ENCODE measurements at regions not wholly inside any gene's neighbourhood (a gene's known extent, or its start where the extent isn't known, plus 50 kb on each side); places are given as distances from the start of the nearest gene placed in this dataset.

DNA sequence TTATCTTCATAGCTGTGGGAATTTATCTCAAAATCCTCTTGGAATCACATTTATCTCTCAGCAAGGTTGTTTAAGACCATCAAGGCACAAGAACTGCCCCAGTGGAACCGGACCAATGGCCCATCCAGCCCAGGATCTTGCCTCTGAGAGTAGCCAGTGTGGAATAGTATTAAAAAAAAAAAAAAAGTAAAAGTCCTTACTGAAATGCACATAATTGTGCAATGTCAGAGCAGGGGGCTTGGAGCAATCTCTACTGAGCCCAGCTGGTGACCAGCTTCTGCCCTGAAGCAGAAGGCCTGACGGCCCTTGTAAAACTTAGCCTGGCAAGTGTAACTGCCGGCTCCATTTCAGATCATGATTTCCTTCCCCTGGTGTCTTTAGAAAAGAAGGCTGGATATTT, 355.6 kb upstream of the PIK3C3 start:
- H3K4me3 ChIP-seq (ENCODE audit: insufficient read depth, low read depth, low read length), result no peak overlapping the region
- no peak overlapping the region for H3K27ac ChIP-seq (ENCODE audit: low read depth, low read length)
- H3K4me1 ChIP-seq (ENCODE audit: insufficient read depth, low read length), result no peaks in the 10 kb centered on the region
- H2AFZ ChIP-seq (ENCODE audit: low read depth, low read length), result no peak overlapping the region
- no peaks in the 10 kb centered on the region for H3K36me3 ChIP-seq (ENCODE audit: insufficient read depth, low read length)
- no peaks in the 10 kb centered on the region for H3K27me3 Mint-ChIP-seq (ENCODE audit: low read depth, unreplicated experiment)
- H3K4me2 ChIP-seq (ENCODE audit: low read length), result no peak overlapping the region
- no peak overlapping the region for H3K27ac Mint-ChIP-seq (ENCODE audit: unreplicated experiment)
- no peak for DNase-seq (ENCODE audit: low read depth)
- no peaks in the 10 kb centered on the region for H3K9me3 Mint-ChIP-seq (ENCODE audit: unreplicated experiment)
- H3K4me3 Mint-ChIP-seq (ENCODE audit: unreplicated experiment), result no peak overlapping the region
- no peaks in the 10 kb centered on the region for H3K27me3 ChIP-seq (ENCODE audit: insufficient read depth, low read length)
- no peaks in the 10 kb centered on the region for H4K20me1 ChIP-seq (ENCODE audit: insufficient read depth, low read length)
- no peaks in the 10 kb centered on the region for H3K4me1 Mint-ChIP-seq (ENCODE audit: low read depth, unreplicated experiment)
- no peak for TF ChIP-seq EZH2 (IDR thresholded peaks at IDR 0.05; ENCODE audit: insufficient read depth, low read length)
- no peak for TF ChIP-seq CTCF (IDR thresholded peaks at IDR 0.05; ENCODE audit: insufficient read depth, low read depth, low read length)
- no peaks in the 10 kb centered on the region for H3K36me3 Mint-ChIP-seq (ENCODE audit: low read depth, unreplicated experiment)
- no peaks in the 10 kb centered on the region for H3K79me2 ChIP-seq (ENCODE audit: insufficient read depth, low read length)
- H3K9me3 ChIP-seq (ENCODE audit: insufficient read depth, low read depth, low read length), result no peaks in the 10 kb centered on the region
- no peak for FAIRE-seq
- H3K9ac ChIP-seq (ENCODE audit: low read length), result no peak overlapping the region

DNA sequence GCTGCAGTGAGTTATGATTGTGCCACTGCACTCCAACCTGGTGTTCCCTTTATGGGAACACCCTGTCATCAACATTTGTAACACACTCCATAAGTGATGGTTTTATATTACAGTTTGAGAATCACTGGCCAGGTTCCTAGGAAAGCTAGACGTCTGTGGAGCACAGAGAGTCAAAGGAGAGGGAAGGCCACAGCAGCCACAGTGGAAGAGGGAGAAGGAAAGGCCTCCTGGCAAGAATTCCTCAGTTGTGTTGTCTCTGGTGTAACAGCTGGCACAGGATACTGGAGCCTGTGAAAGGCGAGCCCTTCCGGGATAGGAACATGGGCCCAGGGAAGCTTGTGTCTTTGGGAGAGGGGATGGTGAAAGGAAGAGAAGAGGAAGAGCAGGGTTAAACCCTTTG, 360.5 kb upstream of the PIK3C3 start:
- Histone ChIP-seq H4K20me1 (ENCODE audit: insufficient read depth, low read length) (no peaks in the 10 kb centered on the region), H2AFZ (ENCODE audit: low read depth, low read length) (no peak overlapping the region), H3K9me3 (ENCODE audit: insufficient read depth, low read depth, low read length) (peaks cover 4% of the 10 kb centered on the region), H3K4me2 (ENCODE audit: low read length) (no peak overlapping the region), H3K36me3 (ENCODE audit: insufficient read depth, low read length) (no peaks in the 10 kb centered on the region), H3K79me2 (ENCODE audit: insufficient read depth, low read length) (no peaks in the 10 kb centered on the region), H3K4me3 (ENCODE audit: insufficient read depth, low read depth, low read length) (no peak overlapping the region), H3K4me1 (ENCODE audit: insufficient read depth, low read length) (no peaks in the 10 kb centered on the region), H3K27me3 (ENCODE audit: insufficient read depth, low read length) (no peaks in the 10 kb centered on the region), H3K27ac (ENCODE audit: low read depth, low read length) (no peak overlapping the region), H3K9ac (ENCODE audit: low read length) (no peak overlapping the region)
- Mint-ChIP-seq H3K4me3 (ENCODE audit: unreplicated experiment) (no peak overlapping the region), H3K4me1 (ENCODE audit: low read depth, unreplicated experiment) (peaks cover 3% of the 10 kb centered on the region), H3K36me3 (ENCODE audit: low read depth, unreplicated experiment) (no peaks in the 10 kb centered on the region), H3K27ac (ENCODE audit: unreplicated experiment) (no peak overlapping the region), H3K9me3 (ENCODE audit: unreplicated experiment) (no peaks in the 10 kb centered on the region), H3K27me3 (ENCODE audit: low read depth, unreplicated experiment) (no peaks in the 10 kb centered on the region)
- no peak for DNase-seq (ENCODE audit: low read depth)
- no peak for TF ChIP-seq EZH2 (IDR thresholded peaks at IDR 0.05; ENCODE audit: insufficient read depth, low read length)
- no peak for FAIRE-seq

GRCh38 chr18:41593171-41593675, 361.8 kb upstream of the PIK3C3 start:
- no peaks in the 10 kb centered on the region for H3K27me3 Mint-ChIP-seq (ENCODE audit: low read depth, unreplicated experiment)
- H3K9me3 Mint-ChIP-seq (ENCODE audit: unreplicated experiment), result no peaks in the 10 kb centered on the region
- no peak overlapping the region for H3K4me3 ChIP-seq (ENCODE audit: insufficient read depth, low read depth, low read length)
- no peak for FAIRE-seq
- no peak overlapping the region for H2AFZ ChIP-seq (ENCODE audit: low read depth, low read length)
- H3K4me1 ChIP-seq (ENCODE audit: insufficient read depth, low read length), result no peaks in the 10 kb centered on the region
- H3K4me3 Mint-ChIP-seq (ENCODE audit: unreplicated experiment), result no peak overlapping the region
- no peaks in the 10 kb centered on the region for H3K79me2 ChIP-seq (ENCODE audit: insufficient read depth, low read length)
- H3K27ac ChIP-seq (ENCODE audit: low read depth, low read length), result no peak overlapping the region
- H3K27ac Mint-ChIP-seq (ENCODE audit: unreplicated experiment), result no peak overlapping the region
- no peaks in the 10 kb centered on the region for H3K36me3 ChIP-seq (ENCODE audit: insufficient read depth, low read length)
- no peak overlapping the region for H3K4me2 ChIP-seq (ENCODE audit: low read length)
- no peaks in the 10 kb centered on the region for H3K36me3 Mint-ChIP-seq (ENCODE audit: low read depth, unreplicated experiment)
- no peak overlapping the region for H3K9ac ChIP-seq (ENCODE audit: low read length)
- no peaks in the 10 kb centered on the region for H4K20me1 ChIP-seq (ENCODE audit: insufficient read depth, low read length)
- peak; percentile 0 for DNase-seq (ENCODE audit: low read depth)
- H3K27me3 ChIP-seq (ENCODE audit: insufficient read depth, low read length), result no peaks in the 10 kb centered on the region
- H3K9me3 ChIP-seq (ENCODE audit: insufficient read depth, low read depth, low read length), result peaks cover 4% of the 10 kb centered on the region
- TF ChIP-seq EZH2 (IDR thresholded peaks at IDR 0.05; ENCODE audit: insufficient read depth, low read length), result no peak
- TF ChIP-seq CTCF (IDR thresholded peaks at IDR 0.05; ENCODE audit: insufficient read depth, low read depth, low read length), result no peak
- peaks cover 3% of the 10 kb centered on the region for H3K4me1 Mint-ChIP-seq (ENCODE audit: low read depth, unreplicated experiment)
